ENCODE measurements at regions not wholly inside any gene's neighbourhood (a gene's known extent, or its start where the extent isn't known, plus 50 kb on each side); places are given as distances from the start of the nearest gene placed in this dataset.

GRCh38 chr7:25852211-25852938 is 299.6 kb upstream of the NFE2L3 start:
- DNase-seq, result no peak

- DNase-seq, result no peak
Measured at GRCh38 chr7:25852939-25853271, 299.1 kb upstream of the NFE2L3 start.

- DNase-seq, result no peak
Measured at GRCh38 chr7:25853314-25853713, 298.7 kb upstream of the NFE2L3 start.

- no peak for DNase-seq
Measured at GRCh38 chr7:25854059-25854458, 297.9 kb upstream of the NFE2L3 start.

- DNase-seq, result peak; percentile 96
Measured at GRCh38 chr7:25854608-25855497, 297.1 kb upstream of the NFE2L3 start.

- peak; percentile 33 for DNase-seq
Measured at GRCh38 chr7:25855854-25856782, 295.9 kb upstream of the NFE2L3 start.

GRCh38 chr7:25857376-25858067 is 294.5 kb upstream of the NFE2L3 start:
- peak; percentile 72 for DNase-seq

- no peak for DNase-seq
Measured at GRCh38 chr7:25858200-25858524, 293.8 kb upstream of the NFE2L3 start.

GRCh38 chr7:25858525-25859411 is 293.2 kb upstream of the NFE2L3 start:
- DNase-seq, result no peak

GRCh38 chr7:25859412-25860274 is 292.4 kb upstream of the NFE2L3 start:
- DNase-seq, result no peak

GRCh38 chr7:25860275-25861163 is 291.5 kb upstream of the NFE2L3 start:
- no peak for DNase-seq

- DNase-seq, result no peak
Measured at GRCh38 chr7:25861164-25861496, 290.9 kb upstream of the NFE2L3 start.

- no peak for DNase-seq
Measured at GRCh38 chr7:25861601-25862260, 290.3 kb upstream of the NFE2L3 start.

- peak; percentile 100 for DNase-seq
Measured at GRCh38 chr7:25862261-25863004, 289.6 kb upstream of the NFE2L3 start.

GRCh38 chr7:25863005-25863728 is 288.8 kb upstream of the NFE2L3 start:
- DNase-seq, result no peak

GRCh38 chr7:25863729-25864110 is 288.3 kb upstream of the NFE2L3 start:
- DNase-seq, result no peak

- DNase-seq, result no peak
Measured at GRCh38 chr7:25864511-25864910, 287.5 kb upstream of the NFE2L3 start.

All from NCI-H2107 (cell line).